DOHH2 (cell line): ENCODE measurements at regions not wholly inside any gene's neighbourhood (a gene's known extent, or its start where the extent isn't known, plus 50 kb on each side); places are given as distances from the start of the nearest gene placed in this dataset.
"Not testable (repeated sequence)": the region's sequence is repeated elsewhere in the genome, so short reads cannot be mapped to it uniquely, and the experiment has no call there.

Experiments used
- H3F3A ChIP-seq: fragments of 200-600 bp; sonication (generic), shearing (Covaris generic); 2 replicates; pipeline ENCODE4 v1.6.0; 2016; ENCODE audit warnings: antibody characterized with exemption, mild to moderate bottlenecking; ENCODE audit not compliant: control insufficient read depth, insufficient read depth
- H3K27ac ChIP-seq: fragments of 200-600 bp; sonication (generic); 2 replicates; pipeline ENCODE4 v1.5.1; 2014; ENCODE audit warnings: low read depth, mild to moderate bottlenecking, low read length, moderate library complexity
- H3K27me3 ChIP-seq: fragments of 200-600 bp; sonication (generic); 2 replicates; pipeline ENCODE4 v1.6.1; 2014; ENCODE audit warnings: mild to moderate bottlenecking, low read length, mixed read lengths; ENCODE audit not compliant: control insufficient read depth
- H3K36me3 ChIP-seq: fragments of 200-600 bp; sonication (generic); 2 replicates; pipeline ENCODE4 v1.6.1; 2014; ENCODE audit warnings: mild to moderate bottlenecking, low read length, moderate library complexity, mixed read lengths; ENCODE audit not compliant: control insufficient read depth
- H3K4me1 ChIP-seq: fragments of 200-600 bp; sonication (generic); 2 replicates; pipeline ENCODE4 v1.6.1; 2014; ENCODE audit warnings: mild to moderate bottlenecking, low read length, mixed read lengths; ENCODE audit not compliant: control insufficient read depth
- H3K4me2 ChIP-seq: fragments of 200-600 bp; sonication (generic); 2 replicates; pipeline ENCODE4 v1.6.0; 2014; ENCODE audit warnings: mild to moderate bottlenecking, low read length, moderate library complexity
- H3K4me3 ChIP-seq: fragments of 200-600 bp; sonication (generic); 2 replicates; pipeline ENCODE4 v1.5.1; 2014; ENCODE audit warnings: mild to moderate bottlenecking, low read length, mixed read lengths
- H3K79me2 ChIP-seq: fragments of 200-600 bp; sonication (generic); 2 replicates; pipeline ENCODE4 v1.6.1; 2014; ENCODE audit warnings: mild to moderate bottlenecking, low read length, mixed read lengths; ENCODE audit not compliant: control insufficient read depth
- H3K9me2 ChIP-seq: fragments of 200-600 bp; sonication (generic); replicated peaks from 2 replicates; pipeline ENCODE4 v1.6.1; 2014; ENCODE audit warnings: mild to moderate bottlenecking, low read length, mixed read lengths; ENCODE audit not compliant: control insufficient read depth
- H3K9me3 ChIP-seq: fragments of 200-600 bp; sonication (generic); 2 replicates; pipeline ENCODE4 v1.6.1; 2014; ENCODE audit warnings: antibody characterized with exemption, low read length, mixed read lengths; ENCODE audit not compliant: control insufficient read depth, insufficient read depth
- H4K20me1 ChIP-seq: fragments of 200-600 bp; sonication (generic); 2 replicates; pipeline ENCODE4 v1.6.0; 2014; ENCODE audit warnings: low read depth, mild to moderate bottlenecking, antibody characterized with exemption, low read length, moderate library complexity; ENCODE audit not compliant: control insufficient read depth, insufficient read depth
- CTCF ChIP-seq: fragments of 200-600 bp; sonication (generic); IDR thresholded peaks from one replicate; pipeline ENCODE4 v1.5.1; 2014; ENCODE audit warnings: antibody characterized with exemption, mild to moderate bottlenecking, low read depth, low read length; ENCODE audit not compliant: poor library complexity, severe bottlenecking
- EZH2phosphoT487 ChIP-seq: fragments of 200-600 bp; sonication (generic); IDR thresholded peaks from 2 replicates; pipeline ENCODE4 v1.6.1; 2017; ENCODE audit warnings: borderline replicate concordance, mild to moderate bottlenecking, antibody characterized with exemption, low read length, moderate library complexity, mixed read lengths

- Histone ChIP-seq H3K4me3 (no peak overlapping the region), H4K20me1 (no peaks in the 10 kb centered on the region), H3K27ac (no peak overlapping the region), H3K4me2 (no peak overlapping the region), H3K9me2 (no peaks in the 10 kb centered on the region), H3K36me3 (no peaks in the 10 kb centered on the region), H3K79me2 (no peaks in the 10 kb centered on the region), H3K4me1 (no peaks in the 10 kb centered on the region), H3F3A (no peaks in the 10 kb centered on the region), H3K9me3 (no peaks in the 10 kb centered on the region; the same call in 1 of the 2 replicates), H3K27me3 (no peaks in the 10 kb centered on the region)
- TF ChIP-seq CTCF (no peak), EZH2phosphoT487 (no peak)
These were observed 98.8 kb upstream of the GALNT15 start for GRCh38 chr3:16075647-16076046.

DNA sequence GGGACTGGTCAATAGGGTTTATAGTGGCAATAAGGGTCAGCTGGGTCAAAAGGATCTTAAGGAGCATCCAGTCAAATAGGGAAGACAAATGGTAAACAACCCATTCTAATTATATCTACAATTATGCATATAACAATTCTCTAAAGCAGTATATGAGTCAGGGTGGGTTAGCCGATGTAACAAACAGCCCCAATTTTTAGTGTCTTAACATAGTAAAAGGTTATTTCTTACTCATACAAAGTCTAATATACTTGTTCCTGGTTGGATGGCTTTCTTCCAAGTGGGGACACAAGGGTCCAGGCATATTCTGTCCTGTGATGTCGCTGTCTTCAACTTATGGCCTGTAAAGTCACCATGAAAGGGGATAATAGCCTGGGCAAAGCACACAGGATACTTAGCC is 97.9 kb upstream of the GALNT15 start:
- no peak for TF ChIP-seq EZH2phosphoT487
- no peak for TF ChIP-seq CTCF
- Histone ChIP-seq H3K4me2 (no peak overlapping the region), H3K79me2 (no peaks in the 10 kb centered on the region), H3K4me1 (no peaks in the 10 kb centered on the region), H3K4me3 (no peak overlapping the region), H3K9me3 (peaks cover 4% of the 10 kb centered on the region; the same call in 1 of the 2 replicates), H4K20me1 (no peaks in the 10 kb centered on the region), H3K27ac (no peak overlapping the region), H3K36me3 (no peaks in the 10 kb centered on the region), H3K27me3 (no peaks in the 10 kb centered on the region), H3F3A (no peaks in the 10 kb centered on the region), H3K9me2 (no peaks in the 10 kb centered on the region)

DNA sequence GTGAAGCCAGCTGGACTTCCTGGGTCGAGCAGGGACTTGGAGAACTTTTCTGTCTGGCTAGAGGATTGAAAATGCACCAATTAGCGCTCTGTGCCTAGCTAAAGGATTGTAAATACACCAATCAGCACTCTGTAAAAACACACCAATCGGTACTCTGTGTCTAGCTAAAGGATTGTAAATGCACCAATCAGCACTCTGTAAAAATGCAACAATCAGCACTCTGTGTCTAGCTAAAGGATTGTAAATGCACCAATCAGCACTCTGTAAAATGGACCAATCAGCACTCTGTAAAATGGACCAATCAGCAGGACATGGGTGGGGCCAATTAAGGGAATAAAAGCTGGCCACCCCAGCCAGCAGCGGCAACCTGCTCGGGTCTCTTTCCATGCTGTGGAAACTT is 97.3 kb upstream of the GALNT15 start:
- H4K20me1 ChIP-seq, H3K4me1 ChIP-seq, H3K79me2 ChIP-seq, H3K4me3 ChIP-seq, H3K9me3 ChIP-seq, H3K36me3 ChIP-seq, H3K27ac ChIP-seq, H3F3A ChIP-seq, H3K4me2 ChIP-seq, H3K27me3 ChIP-seq, H3K9me2 ChIP-seq: not testable (repeated sequence)

DNA sequence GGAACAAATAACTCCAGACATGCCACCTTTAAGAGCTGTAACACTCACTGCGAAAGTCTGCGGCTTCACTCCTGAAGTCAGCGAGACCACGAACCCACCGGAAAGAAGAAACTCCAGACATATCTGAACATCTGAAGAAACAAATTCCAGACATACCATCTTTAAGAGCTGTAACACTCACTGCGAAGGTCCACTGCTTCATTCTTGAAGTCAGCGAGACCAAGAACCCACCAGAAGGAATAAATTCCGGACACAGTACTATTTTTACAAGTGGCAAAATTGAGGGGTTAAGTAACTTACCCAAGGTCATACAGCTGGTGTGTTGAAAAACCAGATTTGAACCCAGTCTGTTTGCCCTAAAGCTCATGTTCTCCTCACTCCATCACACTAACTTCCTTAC is 96.8 kb upstream of the GALNT15 start:
- not testable (repeated sequence) for H3K9me3 ChIP-seq, H3K9me2 ChIP-seq, H3K79me2 ChIP-seq, H3K4me2 ChIP-seq, H3K27me3 ChIP-seq, H3K27ac ChIP-seq, H3K36me3 ChIP-seq, H4K20me1 ChIP-seq, H3F3A ChIP-seq, H3K4me1 ChIP-seq, H3K4me3 ChIP-seq
